Hindlimb muscle (tissue), 1 donor: ENCODE measurements at regions not wholly inside any gene's neighbourhood (a gene's known extent, or its start where the extent isn't known, plus 50 kb on each side); places are given as distances from the start of the nearest gene placed in this dataset.
"Not testable (repeated sequence)": the region's sequence is repeated elsewhere in the genome, so short reads cannot be mapped to it uniquely, and the experiment has no call there.

ENCODE experiments used
- DNase-seq: peaks from one replicate; pipeline ENCODE4 v3.0.0-alpha.2; 2013

GRCh38 chr1:229888157-229888556 lies 178.9 kb upstream of the GALNT2 start:
- no peak for DNase-seq

- no peak for DNase-seq
These were observed 178.5 kb upstream of the GALNT2 start for GRCh38 chr1:229888561-229889001.

GRCh38 chr1:229889031-229889517 lies 178.0 kb upstream of the GALNT2 start:
- no peak for DNase-seq

- no peak for DNase-seq
These were observed 175.8 kb upstream of the GALNT2 start for GRCh38 chr1:229891227-229891626.

- no peak for DNase-seq
These were observed 174.4 kb upstream of the GALNT2 start for GRCh38 chr1:229892515-229893117.

- DNase-seq, result no peak
These were observed 173.1 kb upstream of the GALNT2 start for GRCh38 chr1:229893762-229894444.

GRCh38 chr1:229894532-229894931 lies 172.5 kb upstream of the GALNT2 start:
- DNase-seq, result no peak

GRCh38 chr1:229895605-229896004 lies 171.4 kb upstream of the GALNT2 start:
- DNase-seq, result no peak

- DNase-seq, result no peak
These were observed 170.7 kb upstream of the GALNT2 start for GRCh38 chr1:229896306-229896705.

GRCh38 chr1:229896861-229897260 lies 170.2 kb upstream of the GALNT2 start:
- no peak for DNase-seq

GRCh38 chr1:229897501-229897900 lies 169.5 kb upstream of the GALNT2 start:
- no peak for DNase-seq

GRCh38 chr1:229900220-229900619 lies 166.8 kb upstream of the GALNT2 start:
- no peak for DNase-seq

- no peak for DNase-seq
These were observed 161.9 kb upstream of the GALNT2 start for GRCh38 chr1:229905031-229905545.

GRCh38 chr1:229905652-229906051 lies 161.4 kb upstream of the GALNT2 start:
- DNase-seq, result no peak

- no peak for DNase-seq
These were observed 159.0 kb upstream of the GALNT2 start for GRCh38 chr1:229907884-229908638.

GRCh38 chr1:229908689-229909088 lies 158.3 kb upstream of the GALNT2 start:
- no peak for DNase-seq

- no peak for DNase-seq
These were observed 153.5 kb upstream of the GALNT2 start for GRCh38 chr1:229913489-229913888.

- not testable (repeated sequence) for DNase-seq
These were observed 147.6 kb upstream of the GALNT2 start for GRCh38 chr1:229919488-229919887.

GRCh38 chr1:229920683-229921082 lies 146.4 kb upstream of the GALNT2 start:
- no peak for DNase-seq

GRCh38 chr1:229922249-229922648 lies 144.8 kb upstream of the GALNT2 start:
- DNase-seq, result no peak

GRCh38 chr1:229924639-229925038 lies 142.4 kb upstream of the GALNT2 start:
- DNase-seq, result no peak

- no peak for DNase-seq
These were observed 138.3 kb upstream of the GALNT2 start for GRCh38 chr1:229928767-229929166.

GRCh38 chr1:229931751-229932150 lies 135.3 kb upstream of the GALNT2 start:
- DNase-seq, result not testable (repeated sequence)
